ENCODE measurements at regions not wholly inside any gene's neighbourhood (a gene's known extent, or its start where the extent isn't known, plus 50 kb on each side); places are given as distances from the start of the nearest gene placed in this dataset.

DNA sequence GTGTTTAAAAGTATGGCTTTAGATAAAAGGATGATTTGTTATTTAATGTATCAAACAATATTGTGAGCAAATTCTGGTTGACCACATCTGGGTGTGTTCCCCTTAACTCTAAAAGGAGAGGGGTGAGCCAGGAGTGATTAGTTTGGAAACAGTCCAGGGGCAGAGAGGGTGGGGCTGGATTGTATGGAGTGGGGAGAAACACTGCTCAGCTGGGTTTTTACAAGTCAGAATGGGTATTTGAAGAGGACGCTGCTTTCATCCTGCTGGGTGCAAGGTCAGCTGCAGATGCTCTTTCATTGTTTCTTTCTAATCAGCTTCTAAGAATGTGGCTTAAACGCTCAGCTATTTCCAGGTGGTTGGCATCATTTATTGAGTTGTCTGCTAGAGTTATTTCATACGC lies 82.8 kb upstream of the LIMCH1 start:
- H3K4me3 ChIP-seq (ENCODE audit: low read depth, low read length): no peak overlapping the region
- TF ChIP-seq, protein P1, sequence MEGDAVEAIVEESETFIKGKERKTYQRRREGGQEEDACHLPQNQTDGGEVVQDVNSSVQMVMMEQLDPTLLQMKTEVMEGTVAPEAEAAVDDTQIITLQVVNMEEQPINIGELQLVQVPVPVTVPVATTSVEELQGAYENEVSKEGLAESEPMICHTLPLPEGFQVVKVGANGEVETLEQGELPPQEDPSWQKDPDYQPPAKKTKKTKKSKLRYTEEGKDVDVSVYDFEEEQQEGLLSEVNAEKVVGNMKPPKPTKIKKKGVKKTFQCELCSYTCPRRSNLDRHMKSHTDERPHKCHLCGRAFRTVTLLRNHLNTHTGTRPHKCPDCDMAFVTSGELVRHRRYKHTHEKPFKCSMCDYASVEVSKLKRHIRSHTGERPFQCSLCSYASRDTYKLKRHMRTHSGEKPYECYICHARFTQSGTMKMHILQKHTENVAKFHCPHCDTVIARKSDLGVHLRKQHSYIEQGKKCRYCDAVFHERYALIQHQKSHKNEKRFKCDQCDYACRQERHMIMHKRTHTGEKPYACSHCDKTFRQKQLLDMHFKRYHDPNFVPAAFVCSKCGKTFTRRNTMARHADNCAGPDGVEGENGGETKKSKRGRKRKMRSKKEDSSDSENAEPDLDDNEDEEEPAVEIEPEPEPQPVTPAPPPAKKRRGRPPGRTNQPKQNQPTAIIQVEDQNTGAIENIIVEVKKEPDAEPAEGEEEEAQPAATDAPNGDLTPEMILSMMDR (conservative IDR thresholded peaks at IDR 0.05; ENCODE audit: low read depth, low read length): no peak
- DNase-seq (ENCODE audit: low read depth): no peak

DNA sequence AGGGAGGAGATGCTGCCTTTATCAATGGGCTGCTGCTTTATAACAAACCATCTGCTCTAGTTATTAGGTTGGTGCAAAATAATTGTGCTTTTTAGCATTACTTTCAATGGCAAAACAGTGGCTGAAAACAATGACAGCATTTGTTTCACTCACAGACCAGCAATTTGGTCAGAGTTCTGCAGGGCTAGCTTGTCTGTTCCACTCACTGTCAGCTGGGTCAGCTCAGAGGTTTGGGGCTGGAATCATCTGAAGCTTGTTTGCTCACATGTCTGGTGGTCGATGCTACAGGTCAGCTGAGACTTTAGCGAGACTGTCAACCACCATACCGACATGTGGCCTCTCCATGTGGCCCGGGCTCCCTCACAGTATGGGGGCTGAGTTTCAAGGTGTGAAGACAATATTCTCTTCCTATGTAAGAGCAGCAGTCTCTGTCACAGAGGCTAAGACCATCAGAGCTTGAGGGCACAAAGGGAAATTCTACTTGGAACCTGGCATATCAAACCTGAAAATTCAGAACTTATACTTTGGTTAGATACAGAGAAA lies 81.3 kb upstream of the LIMCH1 start:
- TF ChIP-seq, protein P1 (conservative IDR thresholded peaks at IDR 0.05; ENCODE audit: low read depth, low read length): no peak
- no peak overlapping the region for H3K4me3 ChIP-seq (ENCODE audit: low read depth, low read length)
- no peak for DNase-seq (ENCODE audit: low read depth)

DNA sequence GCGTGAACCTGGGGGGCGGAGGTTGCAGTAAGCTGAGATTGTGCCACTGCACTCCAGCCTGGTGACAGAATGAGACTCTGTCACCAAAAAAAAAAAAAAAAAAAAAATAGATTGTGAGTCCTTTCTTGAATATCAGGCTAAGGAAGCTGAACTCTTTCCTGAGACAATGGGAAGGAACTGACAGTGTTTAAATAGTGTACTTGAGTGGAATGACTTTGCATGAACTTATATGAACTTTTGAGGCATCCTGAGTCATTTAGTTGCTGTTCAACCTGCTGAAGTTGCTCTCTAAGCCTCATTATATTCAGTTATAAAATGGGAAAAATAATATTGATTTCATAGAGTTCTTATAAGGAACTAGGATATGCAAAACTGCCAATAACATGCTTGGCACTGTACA lies 79.3 kb upstream of the LIMCH1 start:
- TF ChIP-seq, protein P1 (conservative IDR thresholded peaks at IDR 0.05; ENCODE audit: low read depth, low read length): no peak
- H3K4me3 ChIP-seq (ENCODE audit: low read depth, low read length): no peak overlapping the region
- DNase-seq (ENCODE audit: low read depth): no peak

DNA sequence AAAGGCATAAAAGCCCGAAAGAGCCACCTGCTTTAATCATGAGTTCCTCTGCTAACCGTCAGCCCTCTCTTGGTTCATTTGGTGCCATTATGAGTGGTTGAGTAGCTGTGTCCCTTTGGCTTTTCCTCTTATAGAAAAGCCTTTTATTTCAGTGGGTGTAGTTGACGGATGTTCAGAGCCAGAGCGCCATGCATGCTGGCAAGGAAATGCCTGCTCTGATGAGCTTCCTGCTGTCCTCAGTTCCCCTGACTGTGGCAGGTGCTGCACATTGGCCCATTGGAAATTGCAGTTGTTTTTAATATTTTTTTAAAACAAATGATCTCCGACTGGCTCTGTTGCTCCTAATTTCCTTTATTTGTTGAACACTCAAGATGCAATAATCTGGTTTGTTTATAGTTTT lies 77.3 kb upstream of the LIMCH1 start:
- no peak overlapping the region for H3K4me3 ChIP-seq (ENCODE audit: low read depth, low read length)
- DNase-seq (ENCODE audit: low read depth): no peak
- TF ChIP-seq, protein P1 (conservative IDR thresholded peaks at IDR 0.05; ENCODE audit: low read depth, low read length): no peak

DNA sequence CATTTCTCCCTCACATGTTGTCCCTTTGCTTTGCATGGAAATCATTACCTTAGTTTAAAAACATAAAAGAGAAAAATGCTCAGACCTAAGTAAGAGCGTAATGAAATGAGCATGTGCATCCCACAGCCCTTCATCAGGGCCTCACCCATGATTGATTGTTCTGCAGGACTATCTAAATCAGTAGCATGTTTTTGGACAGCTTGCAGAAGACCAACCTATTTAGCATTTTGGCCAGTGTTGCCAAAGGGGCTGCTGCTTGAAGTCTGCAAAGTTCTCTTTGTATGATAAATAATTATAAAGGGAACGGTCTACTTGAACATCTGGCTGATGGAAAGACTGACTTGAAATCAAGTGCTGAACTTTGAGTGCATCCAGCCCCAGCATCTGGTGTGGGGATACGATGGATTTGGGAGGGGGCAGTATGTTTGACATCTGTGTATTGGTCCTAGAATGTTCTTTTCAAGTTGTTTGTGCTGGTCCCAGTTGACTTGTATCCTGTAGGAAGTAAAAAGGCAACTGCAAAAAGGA lies 76.1 kb upstream of the LIMCH1 start:
- no peak for DNase-seq (ENCODE audit: low read depth)
- TF ChIP-seq, protein P1 (conservative IDR thresholded peaks at IDR 0.05; ENCODE audit: low read depth, low read length): no peak
- no peak overlapping the region for H3K4me3 ChIP-seq (ENCODE audit: low read depth, low read length)

DNA sequence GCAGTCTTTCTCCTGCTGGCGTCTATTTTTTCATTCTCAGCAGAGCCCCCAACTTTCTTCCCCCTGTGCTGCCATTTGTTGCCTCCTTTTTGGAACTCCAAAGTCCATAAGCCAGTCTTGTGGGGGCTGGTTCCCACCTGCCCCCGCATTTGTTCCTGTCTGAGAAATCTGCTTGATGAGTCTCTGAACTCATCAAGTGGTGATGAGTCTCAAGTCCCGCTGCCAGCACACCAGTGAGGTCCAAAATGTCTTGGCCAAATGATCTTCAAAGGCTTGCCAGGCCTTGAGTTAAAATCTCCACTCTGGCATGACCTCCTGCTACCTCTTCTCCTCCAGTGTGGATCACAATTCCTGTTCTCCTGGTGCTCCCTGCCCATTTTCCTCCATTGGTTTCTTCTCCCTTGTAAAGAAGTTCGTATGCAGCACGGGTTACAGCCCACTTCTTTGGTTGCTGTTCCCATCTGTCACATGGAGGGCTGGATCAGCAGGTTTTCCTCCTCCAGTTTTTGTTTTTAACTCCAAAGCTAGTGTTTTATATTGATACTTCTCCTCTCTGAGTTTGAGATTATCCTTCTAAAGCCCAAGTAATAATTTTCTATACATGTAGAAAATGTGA lies 72.7 kb upstream of the LIMCH1 start:
- H3K4me3 ChIP-seq (ENCODE audit: low read depth, low read length): no peak overlapping the region
- DNase-seq (ENCODE audit: low read depth): no peak
- TF ChIP-seq, protein P1 (conservative IDR thresholded peaks at IDR 0.05; ENCODE audit: low read depth, low read length): no peak

DNA sequence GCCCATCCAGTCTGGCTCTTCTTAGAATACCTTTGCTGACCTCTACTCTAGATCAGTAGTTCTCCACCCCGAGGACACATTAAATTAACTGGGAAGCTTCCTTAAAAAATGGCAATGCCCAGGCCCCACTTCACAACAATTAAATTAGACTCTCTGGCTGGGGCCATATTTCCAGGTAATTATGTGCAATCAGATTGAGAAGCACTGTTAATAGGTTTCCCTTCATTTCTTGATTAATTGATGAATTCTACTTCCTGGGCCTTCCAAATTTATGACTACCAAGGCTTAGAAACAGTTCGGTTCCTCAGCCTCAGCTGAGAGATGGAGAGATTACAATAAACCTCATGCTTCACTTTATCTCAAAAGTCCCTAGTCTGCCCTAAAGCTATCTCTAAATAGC lies 71.7 kb upstream of the LIMCH1 start:
- TF ChIP-seq, protein P1 (conservative IDR thresholded peaks at IDR 0.05; ENCODE audit: low read depth, low read length): no peak
- H3K4me3 ChIP-seq (ENCODE audit: low read depth, low read length): no peak overlapping the region
- no peak for DNase-seq (ENCODE audit: low read depth)
